ENCODE measurements at regions not wholly inside any gene's neighbourhood (a gene's known extent, or its start where the extent isn't known, plus 50 kb on each side); places are given as distances from the start of the nearest gene placed in this dataset.

GRCh38 chr10:106083572-106083971 lies 1080.9 kb downstream of the SORCS1 start:
- no peak overlapping the region for H3K4me3 ChIP-seq (ENCODE audit: low read depth in 1 of 3, low read length in 3 of 3)
- FAIRE-seq: no peak
- WGBS, 3 donors: 60 to 79% (median 67%) methylated on average over 2 of the region's 2 CpGs
- no peaks in the 10 kb centered on the region for H3K9me3 ChIP-seq (ENCODE audit: control insufficient read depth in 2 of 2, insufficient read depth in 1 of 2, low read depth in 1 of 2, low read length in 1 of 2)
- no peak overlapping the region for H3K27ac ChIP-seq (ENCODE audit: low read depth in 1 of 3, low read length in 2 of 3)
- no peaks in the 10 kb centered on the region for H3K27me3 ChIP-seq (ENCODE audit: control insufficient read depth in 3 of 3, insufficient read depth in 3 of 3, low read length in 3 of 3)
- DNase-seq: no peak
- no peaks in the 10 kb centered on the region for H3K4me1 ChIP-seq (ENCODE audit: control insufficient read depth in 3 of 3, insufficient read depth in 2 of 3, low read depth in 1 of 3, low read length in 2 of 3)
- no peaks in the 10 kb centered on the region for H3K36me3 ChIP-seq (ENCODE audit: control insufficient read depth in 3 of 3, insufficient read depth in 2 of 3, low read depth in 1 of 3, low read length in 3 of 3)

- WGBS, 3 donors: 67 to 82% (median 76%) methylated on average over 3 of the region's 3 CpGs
Measured at GRCh38 chr10:106082865-106083264, 1081.6 kb downstream of the SORCS1 start.

GRCh38 chr10:106078895-106079576 lies 1085.5 kb downstream of the SORCS1 start:
- Histone ChIP-seq H3K36me3 (ENCODE audit: control insufficient read depth in 3 of 3, insufficient read depth in 2 of 3, low read depth in 1 of 3, low read length in 3 of 3) (no peaks in the 10 kb centered on the region), H3K27me3 (ENCODE audit: control insufficient read depth in 3 of 3, insufficient read depth in 3 of 3, low read length in 3 of 3) (no peaks in the 10 kb centered on the region), H3K4me1 (ENCODE audit: control insufficient read depth in 3 of 3, insufficient read depth in 2 of 3, low read depth in 1 of 3, low read length in 2 of 3) (no peaks in the 10 kb centered on the region), H3K27ac (ENCODE audit: low read depth in 1 of 3, low read length in 2 of 3) (no peak overlapping the region), H3K9me3 (ENCODE audit: control insufficient read depth in 2 of 2, insufficient read depth in 1 of 2, low read depth in 1 of 2, low read length in 1 of 2) (no peaks in the 10 kb centered on the region), H3K4me3 (ENCODE audit: low read depth in 1 of 3, low read length in 3 of 3) (no peak overlapping the region)
- FAIRE-seq (no peak), DNase-seq (no peak)
- WGBS, 3 donors: 71 to 74% (median 73%) methylated on average over 9 of the region's 9 CpGs

More at GRCh38 chr10:106082865-106083264, 1081.6 kb downstream of the SORCS1 start:
- no peaks in the 10 kb centered on the region for H3K9me3 ChIP-seq (ENCODE audit: control insufficient read depth in 2 of 2, insufficient read depth in 1 of 2, low read depth in 1 of 2, low read length in 1 of 2)
- no peaks in the 10 kb centered on the region for H3K4me1 ChIP-seq (ENCODE audit: control insufficient read depth in 3 of 3, insufficient read depth in 2 of 3, low read depth in 1 of 3, low read length in 2 of 3)
- no peak overlapping the region for H3K4me3 ChIP-seq (ENCODE audit: low read depth in 1 of 3, low read length in 3 of 3)
- H3K36me3 ChIP-seq (ENCODE audit: control insufficient read depth in 3 of 3, insufficient read depth in 2 of 3, low read depth in 1 of 3, low read length in 3 of 3): no peaks in the 10 kb centered on the region
- DNase-seq (no peak), FAIRE-seq (no peak)
- H3K27ac ChIP-seq (ENCODE audit: low read depth in 1 of 3, low read length in 2 of 3): no peak overlapping the region
- H3K27me3 ChIP-seq (ENCODE audit: control insufficient read depth in 3 of 3, insufficient read depth in 3 of 3, low read length in 3 of 3): no peaks in the 10 kb centered on the region

GRCh38 chr10:106076496-106076895 lies 1088.0 kb downstream of the SORCS1 start:
- no peaks in the 10 kb centered on the region for H3K36me3 ChIP-seq (ENCODE audit: control insufficient read depth in 3 of 3, insufficient read depth in 2 of 3, low read depth in 1 of 3, low read length in 3 of 3)
- DNase-seq: no peak
- no peaks in the 10 kb centered on the region for H3K27me3 ChIP-seq (ENCODE audit: control insufficient read depth in 3 of 3, insufficient read depth in 3 of 3, low read length in 3 of 3)
- H3K4me3 ChIP-seq (ENCODE audit: low read depth in 1 of 3, low read length in 3 of 3): no peak overlapping the region
- no peaks in the 10 kb centered on the region for H3K4me1 ChIP-seq (ENCODE audit: control insufficient read depth in 3 of 3, insufficient read depth in 2 of 3, low read depth in 1 of 3, low read length in 2 of 3)
- no peaks in the 10 kb centered on the region for H3K9me3 ChIP-seq (ENCODE audit: control insufficient read depth in 2 of 2, insufficient read depth in 1 of 2, low read depth in 1 of 2, low read length in 1 of 2)
- H3K27ac ChIP-seq (ENCODE audit: low read depth in 1 of 3, low read length in 2 of 3): no peak overlapping the region
- no peak for FAIRE-seq

GRCh38 chr10:106053061-106053460 lies 1111.4 kb downstream of the SORCS1 start:
- H3K4me3 ChIP-seq (ENCODE audit: low read depth in 1 of 3, low read length in 3 of 3): no peak overlapping the region
- H3K9me3 ChIP-seq (ENCODE audit: control insufficient read depth in 2 of 2, insufficient read depth in 1 of 2, low read depth in 1 of 2, low read length in 1 of 2): no peaks in the 10 kb centered on the region
- H3K4me1 ChIP-seq (ENCODE audit: control insufficient read depth in 3 of 3, insufficient read depth in 2 of 3, low read depth in 1 of 3, low read length in 2 of 3): no peaks in the 10 kb centered on the region
- H3K27me3 ChIP-seq (ENCODE audit: control insufficient read depth in 3 of 3, insufficient read depth in 3 of 3, low read length in 3 of 3): no peaks in the 10 kb centered on the region
- no peak overlapping the region for H3K27ac ChIP-seq (ENCODE audit: low read depth in 1 of 3, low read length in 2 of 3)
- no peaks in the 10 kb centered on the region for H3K36me3 ChIP-seq (ENCODE audit: control insufficient read depth in 3 of 3, insufficient read depth in 2 of 3, low read depth in 1 of 3, low read length in 3 of 3)
- no peak for DNase-seq
- FAIRE-seq: no peak
- 80 to 87% (median 82%) methylated on average over 6 of the region's 6 CpGs for WGBS, 3 donors

- no peaks in the 10 kb centered on the region for H3K9me3 ChIP-seq (ENCODE audit: control insufficient read depth in 2 of 2, insufficient read depth in 1 of 2, low read depth in 1 of 2, low read length in 1 of 2)
- H3K4me1 ChIP-seq (ENCODE audit: control insufficient read depth in 3 of 3, insufficient read depth in 2 of 3, low read depth in 1 of 3, low read length in 2 of 3): no peaks in the 10 kb centered on the region
- no peaks in the 10 kb centered on the region for H3K27me3 ChIP-seq (ENCODE audit: control insufficient read depth in 3 of 3, insufficient read depth in 3 of 3, low read length in 3 of 3)
- H3K36me3 ChIP-seq (ENCODE audit: control insufficient read depth in 3 of 3, insufficient read depth in 2 of 3, low read depth in 1 of 3, low read length in 3 of 3): no peaks in the 10 kb centered on the region
- no peak overlapping the region for H3K4me3 ChIP-seq (ENCODE audit: low read depth in 1 of 3, low read length in 3 of 3)
- no peak overlapping the region for H3K27ac ChIP-seq (ENCODE audit: low read depth in 1 of 3, low read length in 2 of 3)
- 19 to 27% (median 22%) methylated on average over 2 of the region's 2 CpGs for WGBS, 3 donors
- no peak for DNase-seq
- FAIRE-seq: no peak
Measured at GRCh38 chr10:106044503-106044902, 1120.0 kb downstream of the SORCS1 start.

GRCh38 chr10:106043863-106044262 lies 1120.6 kb downstream of the SORCS1 start:
- H3K36me3 ChIP-seq (ENCODE audit: control insufficient read depth in 3 of 3, insufficient read depth in 2 of 3, low read depth in 1 of 3, low read length in 3 of 3): no peaks in the 10 kb centered on the region
- no peak overlapping the region for H3K27ac ChIP-seq (ENCODE audit: low read depth in 1 of 3, low read length in 2 of 3)
- no peak for FAIRE-seq
- no peaks in the 10 kb centered on the region for H3K9me3 ChIP-seq (ENCODE audit: control insufficient read depth in 2 of 2, insufficient read depth in 1 of 2, low read depth in 1 of 2, low read length in 1 of 2)
- 50 to 62% (median 60%) methylated on average over 3 of the region's 3 CpGs for WGBS, 3 donors
- no peaks in the 10 kb centered on the region for H3K4me1 ChIP-seq (ENCODE audit: control insufficient read depth in 3 of 3, insufficient read depth in 2 of 3, low read depth in 1 of 3, low read length in 2 of 3)
- H3K27me3 ChIP-seq (ENCODE audit: control insufficient read depth in 3 of 3, insufficient read depth in 3 of 3, low read length in 3 of 3): no peaks in the 10 kb centered on the region
- H3K4me3 ChIP-seq (ENCODE audit: low read depth in 1 of 3, low read length in 3 of 3): no peak overlapping the region
- DNase-seq: peak in 1 of 2 donors; percentile 11

- no peak overlapping the region for H3K27ac ChIP-seq (ENCODE audit: low read depth in 1 of 3, low read length in 2 of 3)
- H3K9me3 ChIP-seq (ENCODE audit: control insufficient read depth in 2 of 2, insufficient read depth in 1 of 2, low read depth in 1 of 2, low read length in 1 of 2): no peaks in the 10 kb centered on the region
- H3K27me3 ChIP-seq (ENCODE audit: control insufficient read depth in 3 of 3, insufficient read depth in 3 of 3, low read length in 3 of 3): no peaks in the 10 kb centered on the region
- H3K4me1 ChIP-seq (ENCODE audit: control insufficient read depth in 3 of 3, insufficient read depth in 2 of 3, low read depth in 1 of 3, low read length in 2 of 3): no peaks in the 10 kb centered on the region
- WGBS, 3 donors: 95 to 98% (median 96%) methylated on average over 1 of the region's 1 CpG
- H3K4me3 ChIP-seq (ENCODE audit: low read depth in 1 of 3, low read length in 3 of 3): no peak overlapping the region
- DNase-seq (no peak), FAIRE-seq (no peak)
- no peaks in the 10 kb centered on the region for H3K36me3 ChIP-seq (ENCODE audit: control insufficient read depth in 3 of 3, insufficient read depth in 2 of 3, low read depth in 1 of 3, low read length in 3 of 3)
Measured at GRCh38 chr10:106038246-106038645, 1126.3 kb downstream of the SORCS1 start.

GRCh38 chr10:106033065-106033464 lies 1131.4 kb downstream of the SORCS1 start:
- Histone ChIP-seq H3K4me3 (ENCODE audit: low read depth in 1 of 3, low read length in 3 of 3) (no peak overlapping the region), H3K9me3 (ENCODE audit: control insufficient read depth in 2 of 2, insufficient read depth in 1 of 2, low read depth in 1 of 2, low read length in 1 of 2) (no peaks in the 10 kb centered on the region), H3K4me1 (ENCODE audit: control insufficient read depth in 3 of 3, insufficient read depth in 2 of 3, low read depth in 1 of 3, low read length in 2 of 3) (no peaks in the 10 kb centered on the region), H3K27ac (ENCODE audit: low read depth in 1 of 3, low read length in 2 of 3) (no peak overlapping the region), H3K27me3 (ENCODE audit: control insufficient read depth in 3 of 3, insufficient read depth in 3 of 3, low read length in 3 of 3) (no peaks in the 10 kb centered on the region), H3K36me3 (ENCODE audit: control insufficient read depth in 3 of 3, insufficient read depth in 2 of 3, low read depth in 1 of 3, low read length in 3 of 3) (no peaks in the 10 kb centered on the region)
- DNase-seq (no peak), FAIRE-seq (no peak)
